Testis (tissue), 2 donors: ENCODE measurements at regions not wholly inside any gene's neighbourhood (a gene's known extent, or its start where the extent isn't known, plus 50 kb on each side); places are given as distances from the start of the nearest gene placed in this dataset.
"Not testable (repeated sequence)": the region's sequence is repeated elsewhere in the genome, so short reads cannot be mapped to it uniquely, and the experiment has no call there.

Experiments
- POLR2A ChIP-seq: fragments of 450-650 bp; IDR thresholded peaks from one replicate; pipeline ENCODE4 v1.6.1; 2017; ENCODE audit warnings: antibody characterized with exemption, mild to moderate bottlenecking, moderate library complexity
- TF ChIP-seq, protein P1 (sequence below), 3 experiments: fragments of 450-650 bp in 2 of 3; fragments of 200-600 bp in 1 of 3; sonication (generic) in 1 of 3; IDR thresholded peaks; one replicate each; pipeline ENCODE4 v1.5.1; 2016 to 2019; ENCODE audit warnings: antibody characterized with exemption in 3 of 3, mild to moderate bottlenecking in 2 of 3, moderate library complexity in 1 of 3

DNA sequence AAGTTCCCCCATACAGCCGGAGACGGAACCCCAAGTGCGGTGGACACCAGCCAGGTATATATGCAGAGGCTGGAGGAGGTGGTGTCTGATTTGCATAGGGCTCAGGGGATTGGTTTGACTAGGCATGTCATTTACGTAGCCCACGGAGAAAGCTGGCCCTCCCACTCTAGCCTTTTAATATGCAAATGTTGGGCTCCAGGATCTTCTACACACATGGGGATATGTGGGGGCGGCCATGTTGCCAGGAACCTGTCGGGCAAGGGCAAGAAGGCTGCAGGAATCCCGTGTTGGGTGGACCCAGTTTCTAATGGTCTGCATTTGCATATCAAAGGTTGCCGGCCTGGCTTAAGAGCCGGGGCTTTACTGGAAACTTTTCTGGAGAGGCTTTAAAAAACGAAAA lies 57.4 kb downstream of the FTHL17 start:
- TF ChIP-seq, protein P1, sequence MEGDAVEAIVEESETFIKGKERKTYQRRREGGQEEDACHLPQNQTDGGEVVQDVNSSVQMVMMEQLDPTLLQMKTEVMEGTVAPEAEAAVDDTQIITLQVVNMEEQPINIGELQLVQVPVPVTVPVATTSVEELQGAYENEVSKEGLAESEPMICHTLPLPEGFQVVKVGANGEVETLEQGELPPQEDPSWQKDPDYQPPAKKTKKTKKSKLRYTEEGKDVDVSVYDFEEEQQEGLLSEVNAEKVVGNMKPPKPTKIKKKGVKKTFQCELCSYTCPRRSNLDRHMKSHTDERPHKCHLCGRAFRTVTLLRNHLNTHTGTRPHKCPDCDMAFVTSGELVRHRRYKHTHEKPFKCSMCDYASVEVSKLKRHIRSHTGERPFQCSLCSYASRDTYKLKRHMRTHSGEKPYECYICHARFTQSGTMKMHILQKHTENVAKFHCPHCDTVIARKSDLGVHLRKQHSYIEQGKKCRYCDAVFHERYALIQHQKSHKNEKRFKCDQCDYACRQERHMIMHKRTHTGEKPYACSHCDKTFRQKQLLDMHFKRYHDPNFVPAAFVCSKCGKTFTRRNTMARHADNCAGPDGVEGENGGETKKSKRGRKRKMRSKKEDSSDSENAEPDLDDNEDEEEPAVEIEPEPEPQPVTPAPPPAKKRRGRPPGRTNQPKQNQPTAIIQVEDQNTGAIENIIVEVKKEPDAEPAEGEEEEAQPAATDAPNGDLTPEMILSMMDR (IDR thresholded peaks at IDR 0.05): not testable (repeated sequence)
- not testable (repeated sequence) for TF ChIP-seq POLR2A
